IPS DF 4.7 (cell line): ENCODE measurements at regions not wholly inside any gene's neighbourhood (a gene's known extent, or its start where the extent isn't known, plus 50 kb on each side); places are given as distances from the start of the nearest gene placed in this dataset.

ENCODE experiments used
- DNase-seq: peaks from one replicate; pipeline ENCODE4 v3.0.0-alpha.2; 2013; ENCODE audit warnings: low spot score; ENCODE audit errors: extremely low read depth

- no peak for DNase-seq
Measured at GRCh38 chr3:81929697-81930096, 168.3 kb upstream of the GBE1 start.

GRCh38 chr3:81927811-81928210 lies 166.4 kb upstream of the GBE1 start:
- no peak for DNase-seq

GRCh38 chr3:81925385-81925784 lies 163.9 kb upstream of the GBE1 start:
- DNase-seq = no peak

GRCh38 chr3:81923038-81923437 lies 161.6 kb upstream of the GBE1 start:
- DNase-seq = no peak

- no peak for DNase-seq
Measured at GRCh38 chr3:81922404-81922803, 161.0 kb upstream of the GBE1 start.

GRCh38 chr3:81920816-81921215 lies 159.4 kb upstream of the GBE1 start:
- DNase-seq = no peak

- DNase-seq = no peak
Measured at GRCh38 chr3:81916890-81917289, 155.4 kb upstream of the GBE1 start.

GRCh38 chr3:81913886-81914663 lies 152.6 kb upstream of the GBE1 start:
- no peak for DNase-seq

GRCh38 chr3:81911221-81911620 lies 149.8 kb upstream of the GBE1 start:
- DNase-seq = no peak

GRCh38 chr3:81910244-81910852 lies 148.9 kb upstream of the GBE1 start:
- no peak for DNase-seq

- DNase-seq = no peak
Measured at GRCh38 chr3:81909796-81910195, 148.4 kb upstream of the GBE1 start.

- DNase-seq = no peak
Measured at GRCh38 chr3:81908561-81908960, 147.1 kb upstream of the GBE1 start.

GRCh38 chr3:81898336-81898735 lies 136.9 kb upstream of the GBE1 start:
- no peak for DNase-seq

GRCh38 chr3:81894598-81894997 lies 133.2 kb upstream of the GBE1 start:
- DNase-seq = no peak

- DNase-seq = no peak
Measured at GRCh38 chr3:81891055-81891895, 129.8 kb upstream of the GBE1 start.

GRCh38 chr3:81888914-81889557 lies 127.6 kb upstream of the GBE1 start:
- no peak for DNase-seq

GRCh38 chr3:81887448-81887847 lies 126.0 kb upstream of the GBE1 start:
- no peak for DNase-seq

GRCh38 chr3:81886081-81886480 lies 124.6 kb upstream of the GBE1 start:
- no peak for DNase-seq

GRCh38 chr3:81884791-81885190 lies 123.3 kb upstream of the GBE1 start:
- DNase-seq = no peak

GRCh38 chr3:81876826-81877225 lies 115.4 kb upstream of the GBE1 start:
- DNase-seq = no peak

- no peak for DNase-seq
Measured at GRCh38 chr3:81874738-81875137, 113.3 kb upstream of the GBE1 start.

- DNase-seq = no peak
Measured at GRCh38 chr3:81872566-81872965, 111.1 kb upstream of the GBE1 start.
